AG04450 (cell line): ENCODE measurements at regions not wholly inside any gene's neighbourhood (a gene's known extent, or its start where the extent isn't known, plus 50 kb on each side); places are given as distances from the start of the nearest gene placed in this dataset.
"Not testable (repeated sequence)": the region's sequence is repeated elsewhere in the genome, so short reads cannot be mapped to it uniquely, and the experiment has no call there.

ENCODE experiments used
- CTCF ChIA-PET: fragments of 300-600, 350-600 bp; formaldehyde crosslinking; extraction: SDS; loops from one replicate; lab custom pipeline; 2022; ENCODE audit warnings: antibody characterized with exemption, inconsistent platforms; lab: Charles Lee
- POLR2A ChIA-PET: fragments of 350-600 bp; formaldehyde crosslinking; extraction: SDS; loops from one replicate; lab custom pipeline; 2021; ENCODE audit warnings: antibody characterized with exemption, inconsistent platforms; lab: Yijun Ruan, JAX
- DNase-seq: peaks from one replicate; pipeline ENCODE4 v3.0.0-alpha.2; 2011; ENCODE audit warnings: low read depth, low spot score
- H3K27ac ChIP-seq: one replicate; pipeline ENCODE4 v1.5.1; 2012; ENCODE audit warnings: low read depth, low read length, control low read depth
- H3K27me3 ChIP-seq: one replicate; pipeline ENCODE4 v1.6.0; 2012; ENCODE audit warnings: low read length; ENCODE audit not compliant: control insufficient read depth, insufficient read depth
- H3K4me3 ChIP-seq: 2 replicates; pipeline ENCODE4 v1.5.1; 2011; ENCODE audit warnings: mild to moderate bottlenecking, low read depth, low read length, control low read depth
- H3K9me3 ChIP-seq: 2 replicates; pipeline ENCODE4 v1.5.1; 2012; ENCODE audit warnings: low read length; ENCODE audit not compliant: control insufficient read depth, insufficient read depth
- TF ChIP-seq, protein P1 (sequence below): IDR thresholded peaks from 2 replicates; pipeline ENCODE4 v1.5.1; 2011; ENCODE audit warnings: low read depth, low read length, control low read depth, inconsistent platforms

DNA sequence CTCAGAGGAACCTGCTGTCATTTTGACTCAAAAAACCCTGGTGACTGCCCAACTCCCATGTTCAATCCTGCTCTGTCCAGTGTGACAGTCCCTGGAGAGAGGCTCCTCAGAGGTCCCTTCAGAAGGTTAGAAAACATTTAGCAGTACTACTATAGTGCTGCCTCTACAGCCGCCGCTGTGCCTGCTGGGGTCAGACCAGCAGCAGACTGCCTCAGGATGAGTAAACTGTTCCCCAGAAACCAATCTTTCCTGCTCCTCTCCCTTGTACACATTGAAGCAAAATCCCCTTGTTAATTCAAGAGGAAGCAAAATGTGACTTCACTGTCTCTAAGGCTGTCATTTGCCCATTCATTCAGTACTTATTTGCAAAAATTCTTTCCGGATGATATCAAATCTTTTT, 94.8 kb upstream of the SMARCA2 start:
- H3K9me3 ChIP-seq = no peaks in the 10 kb centered on the region
- no peak overlapping the region for H3K27ac ChIP-seq
- POLR2A ChIA-PET = no interaction called here
- no peak overlapping the region for H3K4me3 ChIP-seq
- TF ChIP-seq, protein P1, sequence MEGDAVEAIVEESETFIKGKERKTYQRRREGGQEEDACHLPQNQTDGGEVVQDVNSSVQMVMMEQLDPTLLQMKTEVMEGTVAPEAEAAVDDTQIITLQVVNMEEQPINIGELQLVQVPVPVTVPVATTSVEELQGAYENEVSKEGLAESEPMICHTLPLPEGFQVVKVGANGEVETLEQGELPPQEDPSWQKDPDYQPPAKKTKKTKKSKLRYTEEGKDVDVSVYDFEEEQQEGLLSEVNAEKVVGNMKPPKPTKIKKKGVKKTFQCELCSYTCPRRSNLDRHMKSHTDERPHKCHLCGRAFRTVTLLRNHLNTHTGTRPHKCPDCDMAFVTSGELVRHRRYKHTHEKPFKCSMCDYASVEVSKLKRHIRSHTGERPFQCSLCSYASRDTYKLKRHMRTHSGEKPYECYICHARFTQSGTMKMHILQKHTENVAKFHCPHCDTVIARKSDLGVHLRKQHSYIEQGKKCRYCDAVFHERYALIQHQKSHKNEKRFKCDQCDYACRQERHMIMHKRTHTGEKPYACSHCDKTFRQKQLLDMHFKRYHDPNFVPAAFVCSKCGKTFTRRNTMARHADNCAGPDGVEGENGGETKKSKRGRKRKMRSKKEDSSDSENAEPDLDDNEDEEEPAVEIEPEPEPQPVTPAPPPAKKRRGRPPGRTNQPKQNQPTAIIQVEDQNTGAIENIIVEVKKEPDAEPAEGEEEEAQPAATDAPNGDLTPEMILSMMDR = no peak
- peaks cover 8% of the 10 kb centered on the region for H3K27me3 ChIP-seq
- CTCF ChIA-PET = no interaction called here
- DNase-seq = no peak

DNA sequence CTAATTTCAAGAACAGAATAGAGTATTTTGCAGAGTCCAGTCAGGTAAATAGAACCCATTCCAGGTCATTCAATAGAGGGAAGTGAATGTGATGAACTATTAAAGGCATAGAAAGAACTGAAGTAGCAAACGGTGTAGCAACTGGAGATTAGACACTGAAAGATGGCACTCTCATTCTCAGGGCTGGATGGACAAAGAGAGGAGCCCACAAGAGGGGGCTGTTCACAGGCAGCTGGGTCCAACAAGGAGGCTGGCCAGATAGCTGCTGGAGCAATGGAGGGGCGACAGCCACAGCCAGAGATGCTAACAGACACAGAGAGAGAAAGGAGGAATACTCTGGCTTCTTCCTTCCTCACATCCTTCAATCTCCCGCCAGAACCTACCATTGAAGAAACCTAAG, 93.1 kb upstream of the SMARCA2 start:
- Histone ChIP-seq H3K9me3 (no peaks in the 10 kb centered on the region), H3K4me3 (no peak overlapping the region), H3K27me3 (peaks cover 7% of the 10 kb centered on the region), H3K27ac (no peak overlapping the region)
- POLR2A ChIA-PET = no interaction called here
- CTCF ChIA-PET = no interaction called here
- no peak for DNase-seq
- TF ChIP-seq, protein P1 = no peak

DNA sequence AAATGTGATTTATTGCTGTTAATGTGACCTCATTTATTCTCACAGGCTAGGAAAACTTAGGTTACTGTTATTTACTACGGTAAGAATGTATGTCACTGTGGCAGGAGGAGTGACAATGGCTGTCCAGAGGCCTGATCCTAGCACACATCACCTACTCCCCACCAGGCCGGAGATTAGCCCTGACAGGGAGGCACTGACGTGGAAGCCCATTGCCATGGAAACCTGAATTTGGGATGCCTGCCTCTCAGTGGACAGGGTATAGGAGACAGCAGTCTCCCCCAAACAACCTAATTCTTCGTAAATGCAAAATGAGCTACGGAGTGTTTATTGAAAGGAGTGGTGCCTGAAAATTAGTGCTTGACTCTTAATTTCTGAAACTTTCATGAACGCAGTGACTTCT, 87.6 kb upstream of the SMARCA2 start:
- DNase-seq = no peak
- ChIA-PET POLR2A (no interaction called here), CTCF (no interaction called here)
- H3K27me3 ChIP-seq = no peaks in the 10 kb centered on the region
- TF ChIP-seq, protein P1 = no peak
- no peak overlapping the region for H3K27ac ChIP-seq
- no peaks in the 10 kb centered on the region for H3K9me3 ChIP-seq
- no peak overlapping the region for H3K4me3 ChIP-seq

DNA sequence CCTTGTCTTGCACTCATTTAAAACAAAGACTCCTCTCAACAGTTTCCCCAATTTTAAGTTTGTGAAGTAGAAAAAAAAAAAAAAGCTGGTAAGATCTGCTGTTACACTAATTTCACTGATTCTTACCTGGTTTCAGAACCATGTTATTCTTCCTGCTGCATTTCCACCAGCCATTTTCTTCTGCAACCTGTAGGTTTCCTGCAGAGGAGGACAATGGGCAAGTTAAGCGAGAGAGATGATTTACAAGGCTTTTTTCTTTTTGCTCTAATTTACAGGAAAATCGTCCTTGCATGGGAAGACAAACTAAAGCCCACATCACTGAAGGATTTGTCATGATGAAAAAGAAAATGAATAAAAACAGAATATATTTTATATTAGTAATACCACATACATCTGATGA, 86.0 kb upstream of the SMARCA2 start:
- TF ChIP-seq, protein P1 = no peak
- Histone ChIP-seq H3K4me3 (no peak overlapping the region), H3K9me3 (no peaks in the 10 kb centered on the region), H3K27ac (no peak overlapping the region), H3K27me3 (no peaks in the 10 kb centered on the region)
- ChIA-PET CTCF (no interaction called here), POLR2A (no interaction called here)
- no peak for DNase-seq

DNA sequence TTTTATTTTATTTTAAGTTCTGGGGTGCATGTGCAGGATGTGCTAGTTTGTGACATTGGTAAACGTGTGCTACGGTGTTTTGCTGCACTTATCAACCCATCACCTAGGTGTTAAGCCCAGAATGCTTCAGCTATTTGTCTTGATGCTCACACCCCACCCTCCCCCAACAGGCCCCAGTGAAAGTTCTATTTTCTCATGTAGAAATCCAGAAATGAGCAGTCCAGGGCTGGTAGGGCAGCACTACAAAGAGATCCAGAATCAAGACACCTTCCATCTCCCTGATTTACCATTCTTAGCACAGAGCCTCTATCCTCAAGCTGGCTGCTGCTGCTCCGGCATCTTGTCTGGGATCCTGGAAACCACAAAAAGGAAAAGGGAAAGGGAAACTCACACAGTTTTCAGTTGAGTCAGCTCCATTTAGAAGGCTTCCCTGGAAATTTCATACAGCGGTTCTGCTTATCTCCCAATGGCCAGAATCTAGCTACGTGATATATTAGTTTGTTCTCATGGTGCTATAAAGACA, 85.4 kb upstream of the SMARCA2 start:
- Histone ChIP-seq H3K27ac (no peak overlapping the region), H3K27me3 (no peaks in the 10 kb centered on the region), H3K9me3 (no peaks in the 10 kb centered on the region), H3K4me3 (no peak overlapping the region)
- no peak for DNase-seq
- TF ChIP-seq, protein P1 = no peak
- CTCF ChIA-PET = no interaction called here
- POLR2A ChIA-PET = no interaction called here

DNA sequence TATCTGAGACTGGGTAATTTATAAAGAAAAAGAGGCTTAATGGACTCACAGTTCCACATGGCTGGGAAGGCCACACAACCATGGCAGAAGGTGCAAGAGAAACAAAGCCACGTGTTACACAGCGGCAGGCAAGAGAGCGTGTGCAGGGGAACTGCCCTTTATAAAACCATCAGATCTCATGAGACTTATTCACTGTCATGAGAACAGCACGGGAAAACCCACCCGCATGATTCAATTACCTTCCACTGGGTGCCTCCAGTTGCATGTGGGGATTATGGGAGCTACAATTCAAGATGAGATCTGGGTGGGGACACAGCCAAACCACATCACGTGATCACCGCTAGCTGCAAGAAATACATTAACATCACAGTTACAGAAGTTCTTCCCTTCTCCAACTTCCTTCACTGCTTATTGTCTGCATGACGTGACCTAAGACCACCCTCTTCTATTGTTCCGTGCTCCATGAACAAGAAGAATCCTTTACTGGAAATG, 84.9 kb upstream of the SMARCA2 start:
- H3K4me3 ChIP-seq, POLR2A ChIA-PET, H3K27me3 ChIP-seq, H3K9me3 ChIP-seq, CTCF ChIA-PET, H3K27ac ChIP-seq, DNase-seq: not testable (repeated sequence)
